ENCODE measurements at regions not wholly inside any gene's neighbourhood (a gene's known extent, or its start where the extent isn't known, plus 50 kb on each side); places are given as distances from the start of the nearest gene placed in this dataset.

DNA sequence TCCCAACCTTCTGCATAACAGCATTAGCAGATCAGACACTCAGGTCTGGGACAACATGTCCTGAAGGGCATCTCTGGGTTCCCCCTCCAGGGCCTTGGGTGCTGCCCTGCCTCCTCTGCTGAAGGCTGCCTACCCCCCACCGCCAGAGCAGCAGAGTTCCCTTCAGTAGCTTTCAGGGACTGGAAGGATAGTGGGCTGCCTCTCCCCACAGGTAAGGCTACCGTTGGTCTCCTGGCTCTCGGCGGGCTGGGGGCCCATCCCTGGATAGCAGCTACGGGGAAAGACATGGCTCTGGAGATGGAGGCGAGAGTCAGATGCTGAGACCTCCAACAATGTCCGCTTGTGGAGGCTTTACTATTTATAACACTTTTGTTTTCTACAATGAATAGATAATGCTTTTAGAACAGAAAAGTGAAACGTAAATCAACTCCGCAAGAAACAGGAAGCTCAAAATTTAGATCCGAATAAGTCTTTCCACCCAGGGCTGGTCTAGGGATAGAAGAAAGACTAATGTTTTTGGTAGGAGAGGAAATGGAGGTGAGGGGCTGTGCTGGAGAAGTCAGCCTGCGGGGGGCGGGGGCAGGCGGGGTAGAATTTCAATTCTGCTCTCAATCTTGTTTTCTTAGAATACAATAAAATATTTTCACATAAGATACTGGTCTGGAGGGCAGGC is 58.4 kb downstream of the ARL4C start:
- no peak for DNase-seq

DNA sequence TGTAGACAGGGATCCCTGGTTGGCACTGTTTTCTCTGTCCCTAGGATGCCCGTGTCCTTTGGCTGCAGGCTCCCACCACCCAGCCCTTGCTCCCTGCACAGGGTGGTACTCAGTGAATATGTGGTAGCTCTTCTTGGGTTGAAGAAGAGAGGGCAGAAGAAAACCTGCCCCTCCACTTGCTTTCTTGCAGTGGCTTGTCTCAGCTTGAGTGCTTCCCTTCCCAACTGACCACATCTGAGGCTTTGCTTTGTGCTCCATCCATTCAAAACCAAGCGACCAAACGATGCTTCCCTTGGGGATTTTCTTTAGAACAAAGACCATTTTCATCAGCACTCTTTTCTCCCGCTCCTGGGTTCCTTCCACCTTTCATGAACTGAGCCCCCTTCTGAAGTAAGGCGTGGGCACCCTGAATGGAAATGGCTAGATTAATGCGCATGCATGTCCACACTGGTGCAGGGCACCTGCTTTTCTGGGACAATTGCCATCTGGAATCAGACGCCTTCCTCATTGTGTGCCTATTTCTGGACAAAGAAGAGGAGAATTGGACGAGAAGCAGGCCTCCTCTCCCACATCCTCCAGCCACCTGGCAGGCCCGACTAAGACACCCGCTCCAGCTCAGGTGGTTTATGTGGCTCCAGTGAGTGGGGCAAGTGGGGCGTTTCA is 59.1 kb downstream of the ARL4C start:
- no peak for DNase-seq

- no peak for DNase-seq
Observed at GRCh38 chr2:234436482-234436837, 60.4 kb downstream of the ARL4C start.

DNA sequence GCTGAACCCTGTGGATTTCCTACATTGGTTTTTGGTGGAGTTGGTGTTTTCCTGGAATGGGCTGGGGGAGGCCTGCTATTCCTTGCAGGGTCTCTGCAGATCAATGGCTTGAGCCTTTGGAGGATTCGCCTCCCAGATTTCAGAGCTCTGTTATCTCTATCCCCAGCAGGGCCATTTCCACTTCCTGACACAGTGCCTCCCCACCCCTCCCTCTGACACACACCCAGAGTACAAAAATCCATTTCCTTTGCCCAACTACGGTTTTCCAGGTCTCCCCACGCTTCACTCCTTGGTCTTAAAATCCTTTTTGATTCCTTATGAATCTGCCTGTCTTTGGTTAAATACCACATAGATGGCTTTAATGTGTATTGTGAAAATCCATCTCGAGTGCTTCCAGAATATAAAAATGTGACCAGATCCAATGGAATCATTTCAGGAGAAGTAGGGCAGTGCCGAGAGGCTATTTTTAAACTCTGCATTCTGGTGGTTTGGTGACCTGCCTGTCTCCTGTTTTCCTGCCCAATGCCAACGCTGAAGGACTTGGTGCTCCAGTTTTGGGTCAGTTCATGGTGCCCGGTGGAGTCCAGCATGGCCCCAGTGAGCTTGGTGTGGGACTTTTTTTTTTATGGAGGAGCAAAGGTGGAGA is 60.9 kb downstream of the ARL4C start:
- DNase-seq, result no peak

- DNase-seq, result no peak
Observed at GRCh38 chr2:234433201-234433600, 63.7 kb downstream of the ARL4C start.

DNA sequence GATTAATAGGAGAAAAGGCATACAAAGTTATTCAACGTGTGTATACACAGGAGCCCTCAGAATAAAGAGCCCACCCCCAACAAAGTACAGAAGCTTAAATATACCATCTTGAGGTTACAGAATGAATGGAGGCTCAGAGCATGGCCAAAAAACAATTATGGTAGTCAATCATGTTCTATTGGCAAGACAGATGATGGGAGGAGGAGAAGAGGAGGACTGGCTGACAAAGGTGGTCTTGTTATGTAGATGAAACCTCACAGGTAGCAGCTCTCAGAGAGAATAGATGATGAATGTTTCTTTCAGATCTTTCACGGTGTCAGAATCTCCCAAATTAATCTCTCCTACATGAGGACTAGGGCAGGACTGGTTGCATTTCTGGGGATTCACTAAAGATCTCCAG is 66.0 kb downstream of the ARL4C start:
- DNase-seq, result no peak

DNA sequence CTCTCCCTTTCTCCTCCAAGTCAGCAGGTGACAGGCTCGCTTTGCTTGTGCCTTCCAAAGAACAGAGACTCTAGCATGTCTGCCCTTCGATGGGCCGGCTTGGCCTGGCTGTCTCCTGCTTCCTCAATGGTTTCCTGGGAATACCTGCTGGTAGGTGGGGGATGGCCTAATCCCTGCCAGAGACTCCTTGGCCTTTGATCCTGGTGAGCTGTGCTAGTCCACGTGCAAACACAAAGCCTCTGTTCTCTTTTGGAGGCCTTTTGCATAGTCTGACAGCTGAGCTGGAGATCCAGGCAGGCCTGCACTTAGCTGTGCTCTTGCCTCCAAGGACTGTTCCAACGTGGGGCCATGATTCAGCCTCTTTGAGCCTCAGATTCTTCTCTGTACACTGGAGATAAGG is 67.6 kb downstream of the ARL4C start:
- no peak for DNase-seq

DNA sequence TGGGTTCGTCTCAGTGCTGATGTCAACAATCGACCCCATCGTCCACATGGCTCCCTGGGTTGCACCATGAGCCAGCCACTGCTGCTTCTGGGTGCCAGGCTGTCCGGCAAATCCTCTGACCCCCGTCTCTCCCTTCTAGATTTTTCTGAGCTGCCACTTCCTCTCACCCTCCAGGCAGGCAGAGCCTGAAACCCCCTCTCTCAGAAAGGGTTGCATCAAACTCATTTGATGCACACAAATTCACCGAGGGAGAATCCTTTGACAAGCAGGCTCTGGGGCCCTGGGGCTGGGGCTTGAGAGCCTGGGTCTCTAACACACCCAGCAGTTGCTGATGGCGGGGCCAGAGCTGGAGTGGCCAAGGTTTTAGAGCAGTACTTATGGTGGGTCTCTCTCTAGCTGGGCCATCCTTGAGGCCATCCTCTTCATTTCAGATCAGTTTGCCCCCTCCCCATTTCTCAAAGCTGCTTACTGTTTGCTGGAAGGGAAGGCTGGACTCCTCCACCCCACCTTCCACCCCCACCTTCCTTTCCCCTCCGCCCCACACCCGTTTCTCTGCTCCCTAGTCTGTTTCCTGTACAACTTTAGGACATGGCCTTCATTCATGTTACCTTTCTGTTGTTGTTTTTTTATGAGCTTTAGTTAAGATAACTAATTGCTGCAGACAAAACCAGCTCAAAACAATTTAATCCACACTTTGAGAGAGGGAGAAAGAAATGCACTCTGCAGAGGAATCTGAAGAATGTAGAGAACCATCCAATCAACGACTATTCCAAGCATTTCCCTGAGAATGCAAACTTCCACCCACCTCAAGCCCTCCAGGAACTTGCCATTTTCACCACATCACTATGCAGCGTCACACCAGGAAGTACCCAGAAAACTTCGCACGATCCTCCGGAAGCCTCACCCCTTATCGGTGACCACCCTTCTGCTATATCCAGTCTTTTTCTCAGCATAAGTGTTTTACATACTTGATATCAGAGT is 69.5 kb downstream of the ARL4C start:
- no peak for DNase-seq

- no peak for DNase-seq
Observed at GRCh38 chr2:234426616-234427015, 70.3 kb downstream of the ARL4C start.

DNA sequence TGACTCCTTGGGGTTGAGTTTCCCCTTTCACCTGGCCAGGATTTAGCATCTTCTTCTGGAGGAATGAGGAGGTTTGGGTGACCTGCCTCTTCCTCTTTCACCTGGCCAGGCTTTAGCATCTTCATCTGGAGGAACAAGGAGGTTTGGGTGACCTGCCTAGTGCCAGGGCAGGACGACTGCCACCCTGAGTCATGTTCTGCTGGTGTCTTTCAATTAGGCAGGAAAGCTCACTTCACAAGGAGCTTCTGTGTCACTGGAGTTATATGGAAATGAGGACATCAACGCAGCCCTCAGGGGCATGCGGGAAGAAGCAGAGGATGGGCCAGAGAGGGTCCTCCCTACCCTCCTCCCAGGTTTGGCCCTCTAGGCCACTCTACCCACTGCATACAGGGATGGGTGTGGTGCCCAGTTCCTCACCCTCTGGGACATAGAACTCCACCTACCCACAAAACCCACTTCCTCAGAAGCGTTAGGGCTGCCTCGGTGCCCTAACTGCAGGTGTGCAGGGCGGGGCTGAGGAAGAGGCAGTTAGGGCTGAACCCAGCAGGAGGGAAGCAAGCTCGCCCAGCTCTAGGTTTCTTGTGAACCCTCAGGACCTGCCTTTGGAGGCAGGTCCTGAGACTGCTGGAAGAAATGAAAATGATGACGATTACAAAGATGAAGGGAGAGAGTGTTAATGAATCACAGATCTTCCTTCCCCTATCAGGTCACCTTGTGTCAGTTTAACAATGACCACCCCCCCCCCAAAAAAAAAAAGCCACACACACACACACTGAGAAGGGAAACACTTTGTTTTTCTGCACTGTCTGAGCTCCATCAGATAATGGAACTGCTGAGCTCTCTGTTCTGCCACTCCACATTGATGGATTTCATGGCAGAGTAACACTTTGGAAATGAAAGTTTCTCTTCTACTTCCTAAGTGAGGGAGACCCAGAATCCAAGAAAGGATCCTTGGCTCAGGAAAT is 71.0 kb downstream of the ARL4C start:
- peak; percentile 85 for DNase-seq

GRCh38 chr2:234423884-234424283 is 73.0 kb downstream of the ARL4C start:
- no peak for DNase-seq

- DNase-seq, result peak; percentile 68
Observed at GRCh38 chr2:234422981-234423431, 73.9 kb downstream of the ARL4C start.

- no peak for DNase-seq
Observed at GRCh38 chr2:234422273-234422732, 74.6 kb downstream of the ARL4C start.

DNA sequence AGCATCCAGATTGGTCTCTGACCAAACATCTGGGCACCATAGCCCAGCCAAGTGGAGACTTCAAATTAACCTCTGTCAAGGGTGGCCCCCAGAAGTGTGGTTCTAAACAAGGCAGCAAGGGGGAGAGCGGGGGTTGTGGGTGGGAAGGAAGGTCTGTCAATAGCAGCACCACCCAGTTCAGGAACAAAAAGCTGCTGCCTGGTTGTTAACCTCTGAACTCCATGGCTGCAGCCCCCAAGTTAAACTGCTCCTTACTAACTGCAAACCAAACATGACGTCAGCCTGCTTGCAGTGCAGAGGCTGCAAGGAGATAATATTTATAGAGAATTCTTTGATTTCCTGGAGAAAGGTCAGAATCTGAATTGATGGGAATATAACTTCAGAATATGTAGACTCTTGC is 76.5 kb downstream of the ARL4C start:
- DNase-seq, result no peak

DNA sequence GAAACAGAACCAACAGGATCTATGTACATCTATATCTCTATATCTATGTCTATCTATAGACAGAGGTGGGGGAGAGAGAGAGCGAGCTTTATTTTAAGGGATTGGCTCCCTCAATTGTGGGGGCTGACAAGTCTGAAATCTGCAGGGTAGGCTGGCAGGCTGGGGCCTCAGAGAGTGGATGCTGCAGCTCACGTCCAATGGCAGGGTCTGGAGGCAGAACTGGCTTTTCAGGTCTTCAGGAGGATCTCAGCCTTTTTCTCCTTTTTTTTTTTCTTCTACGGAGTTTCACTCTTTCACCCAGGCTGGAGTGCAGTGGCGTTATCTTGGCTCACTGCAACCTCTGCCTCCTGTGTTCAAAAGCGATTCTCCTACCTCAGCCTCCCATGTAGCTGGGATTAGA is 77.2 kb downstream of the ARL4C start:
- no peak for DNase-seq

- DNase-seq, result no peak
Observed at GRCh38 chr2:234415706-234416105, 81.2 kb downstream of the ARL4C start.

- DNase-seq, result no peak
Observed at GRCh38 chr2:234414596-234414995, 82.3 kb downstream of the ARL4C start.

DNA sequence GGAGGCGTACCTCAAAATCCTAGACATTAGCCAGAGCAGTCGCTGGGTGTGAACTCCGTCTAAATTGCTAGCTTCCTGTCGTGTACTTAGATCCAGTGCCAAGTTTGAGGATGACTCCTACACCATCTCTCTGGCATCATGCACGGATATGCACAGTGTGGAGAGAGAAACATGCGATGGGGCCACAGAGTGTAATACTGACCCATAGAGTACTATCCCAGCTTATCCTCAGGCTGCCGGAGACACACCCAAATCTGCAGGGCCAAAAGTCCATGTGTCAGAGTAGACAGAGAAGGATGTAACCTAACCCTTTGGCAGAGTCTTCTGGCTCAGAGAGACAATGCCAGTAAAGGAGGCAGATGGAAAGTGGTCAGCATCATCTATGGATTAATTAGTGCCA is 84.2 kb downstream of the ARL4C start:
- no peak for DNase-seq

GRCh38 chr2:234411793-234412192 is 85.1 kb downstream of the ARL4C start:
- DNase-seq, result no peak

- no peak for DNase-seq
Observed at GRCh38 chr2:234410526-234410925, 86.4 kb downstream of the ARL4C start.

DNA sequence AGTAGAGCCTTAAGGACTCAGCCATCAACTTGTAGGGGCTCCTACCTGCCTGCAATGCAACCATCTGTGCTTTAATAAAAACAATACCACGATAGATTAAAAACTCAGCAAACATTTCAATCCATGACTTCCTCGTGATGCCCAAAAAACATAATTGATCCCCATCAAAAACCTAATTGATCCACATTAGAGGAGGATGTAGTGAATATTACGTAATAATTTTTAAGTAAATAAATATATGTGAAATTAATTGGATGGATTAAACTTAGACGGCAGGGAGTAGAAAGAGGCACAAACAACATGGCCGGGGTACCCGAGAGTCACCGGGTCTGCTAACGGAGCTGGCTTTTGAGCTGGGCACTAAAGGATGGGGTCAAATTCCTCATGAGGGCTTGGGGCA is 87.3 kb downstream of the ARL4C start:
- DNase-seq, result no peak

GRCh38 chr2:234406085-234406484 is 90.8 kb downstream of the ARL4C start:
- DNase-seq, result no peak

Data from activated CD4-positive, alpha-beta T cell treated with anti-CD3 and anti-CD28 coated beads, Interleukin-2, amount 50 U/mL, for 16 hours (primary cell).